ENCODE measurements at regions not wholly inside any gene's neighbourhood (a gene's known extent, or its start where the extent isn't known, plus 50 kb on each side); places are given as distances from the start of the nearest gene placed in this dataset.
"Not testable (repeated sequence)": the region's sequence is repeated elsewhere in the genome, so short reads cannot be mapped to it uniquely, and the experiment has no call there.

GRCh38 chr7:120066898-120067297 is 206.1 kb upstream of the KCND2 start:
- not testable (repeated sequence) for H3K4me1 Mint-ChIP-seq; H3K36me3 Mint-ChIP-seq; ATAC-seq; H3K27ac Mint-ChIP-seq; DNase-seq (ENCODE audit: low spot score in 2 of 2); H3K4me3 Mint-ChIP-seq
- peaks cover 19% of the 10 kb centered on the region for H3K9me3 Mint-ChIP-seq

- DNase-seq (ENCODE audit: low spot score in 2 of 2) (no peak), ATAC-seq (no peak)
- Mint-ChIP-seq H3K4me1 (no peaks in the 10 kb centered on the region), H3K36me3 (no peaks in the 10 kb centered on the region), H3K27ac (no peak overlapping the region), H3K4me3 (no peak overlapping the region), H3K9me3 (peaks cover 26% of the 10 kb centered on the region)
These were observed 202.8 kb upstream of the KCND2 start for GRCh38 chr7:120070201-120070600.

DNA sequence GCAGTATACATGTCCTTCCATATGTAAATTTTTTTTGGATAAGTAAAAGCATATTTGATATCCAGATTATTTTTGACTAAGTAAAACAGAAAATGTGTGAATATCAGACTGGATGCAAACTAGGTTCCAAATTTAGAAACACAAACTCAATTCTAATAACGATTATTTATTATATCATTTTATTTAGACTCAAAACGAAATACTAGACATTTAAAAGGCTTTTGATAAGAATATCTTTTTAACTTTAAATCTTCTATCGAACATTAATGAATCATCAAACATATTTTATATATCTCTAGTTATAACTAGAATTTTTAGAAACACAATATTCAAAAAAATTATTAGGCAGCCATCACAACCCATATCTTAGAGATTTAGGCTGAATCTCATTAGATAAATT is 195.2 kb upstream of the KCND2 start:
- H3K9me3 Mint-ChIP-seq, result peaks cover 20% of the 10 kb centered on the region
- H3K27ac Mint-ChIP-seq, result no peak overlapping the region
- no peak for ATAC-seq
- no peaks in the 10 kb centered on the region for H3K4me1 Mint-ChIP-seq
- H3K36me3 Mint-ChIP-seq, result no peaks in the 10 kb centered on the region
- no peak overlapping the region for H3K4me3 Mint-ChIP-seq
- DNase-seq (ENCODE audit: low spot score in 2 of 2), result no peak

DNA sequence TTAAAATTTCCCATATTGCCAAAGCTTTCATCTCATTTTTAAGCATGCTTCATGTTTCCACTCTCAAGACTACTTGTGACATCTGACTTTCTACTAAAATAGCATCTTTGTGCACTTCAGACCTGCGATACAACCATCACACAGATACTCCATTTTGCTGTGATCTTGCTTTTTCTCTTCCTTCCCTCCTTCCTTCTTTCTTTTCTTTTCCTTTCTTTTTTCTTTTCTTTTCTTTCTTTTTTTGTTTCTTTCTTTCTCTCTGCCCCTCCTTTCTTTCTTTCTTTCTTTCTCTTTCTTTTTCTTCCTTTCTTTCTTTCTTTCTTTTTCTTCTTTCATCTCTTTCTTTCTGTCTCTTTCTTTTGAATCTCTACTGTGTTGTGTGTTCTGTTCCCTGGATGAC is 194.0 kb upstream of the KCND2 start:
- no peak overlapping the region for H3K4me3 Mint-ChIP-seq
- no peak overlapping the region for H3K27ac Mint-ChIP-seq
- DNase-seq (ENCODE audit: low spot score in 2 of 2) (no peak), ATAC-seq (no peak)
- no peaks in the 10 kb centered on the region for H3K36me3 Mint-ChIP-seq
- peaks cover 23% of the 10 kb centered on the region for H3K9me3 Mint-ChIP-seq
- no peaks in the 10 kb centered on the region for H3K4me1 Mint-ChIP-seq

GRCh38 chr7:120079704-120080103 is 193.3 kb upstream of the KCND2 start:
- H3K9me3 Mint-ChIP-seq, result peaks cover 27% of the 10 kb centered on the region
- DNase-seq (ENCODE audit: low spot score in 2 of 2), result no peak
- no peaks in the 10 kb centered on the region for H3K36me3 Mint-ChIP-seq
- no peak overlapping the region for H3K4me3 Mint-ChIP-seq
- ATAC-seq, result no peak
- no peaks in the 10 kb centered on the region for H3K4me1 Mint-ChIP-seq
- no peak overlapping the region for H3K27ac Mint-ChIP-seq

DNA sequence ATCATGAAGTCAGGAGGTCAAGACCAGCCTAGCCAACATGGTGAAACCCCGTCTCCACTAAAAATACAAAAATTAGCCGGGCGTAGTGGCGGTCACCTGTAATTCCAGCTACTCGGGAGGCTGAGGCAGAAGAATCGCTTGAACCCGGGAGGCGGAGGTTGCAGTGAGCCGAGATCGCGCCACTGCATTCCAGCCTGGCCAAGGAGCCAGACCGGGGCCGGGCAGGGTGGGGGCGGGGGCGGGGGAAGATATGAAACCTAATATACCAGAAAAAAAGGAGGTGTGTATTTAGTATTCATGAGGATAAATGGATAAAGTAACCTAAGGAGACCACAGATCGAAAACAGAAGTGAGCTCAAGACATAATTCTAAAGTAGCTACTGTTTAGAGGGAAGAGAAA is 186.5 kb upstream of the KCND2 start:
- peaks cover 32% of the 10 kb centered on the region for H3K9me3 Mint-ChIP-seq
- not testable (repeated sequence) for ATAC-seq; H3K4me1 Mint-ChIP-seq; H3K4me3 Mint-ChIP-seq; DNase-seq (ENCODE audit: low spot score in 2 of 2); H3K36me3 Mint-ChIP-seq; H3K27ac Mint-ChIP-seq

DNA sequence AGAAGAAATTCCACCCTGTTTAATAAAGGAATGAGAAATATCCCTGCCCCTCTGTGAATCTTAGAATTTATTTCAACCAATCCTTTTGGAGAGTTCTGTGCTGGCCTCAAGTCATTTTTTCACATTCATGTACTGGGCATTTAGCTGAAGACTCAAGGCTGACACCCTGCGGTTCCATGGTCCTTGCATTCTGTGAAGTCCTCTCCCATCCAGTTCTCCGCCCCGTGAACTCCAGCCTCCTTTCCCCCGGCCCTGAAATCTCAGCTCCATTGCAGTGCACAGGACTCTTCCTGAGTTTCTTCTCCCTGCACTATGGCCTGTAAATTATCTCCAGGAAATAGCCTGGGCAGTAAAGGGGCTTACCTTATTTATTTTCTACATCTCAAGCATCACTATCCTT is 183.0 kb upstream of the KCND2 start:
- no peak overlapping the region for H3K27ac Mint-ChIP-seq
- H3K4me1 Mint-ChIP-seq, result no peaks in the 10 kb centered on the region
- DNase-seq (ENCODE audit: low spot score in 2 of 2) (no peak), ATAC-seq (no peak)
- peaks cover 22% of the 10 kb centered on the region for H3K9me3 Mint-ChIP-seq
- no peaks in the 10 kb centered on the region for H3K36me3 Mint-ChIP-seq
- H3K4me3 Mint-ChIP-seq, result no peak overlapping the region

DNA sequence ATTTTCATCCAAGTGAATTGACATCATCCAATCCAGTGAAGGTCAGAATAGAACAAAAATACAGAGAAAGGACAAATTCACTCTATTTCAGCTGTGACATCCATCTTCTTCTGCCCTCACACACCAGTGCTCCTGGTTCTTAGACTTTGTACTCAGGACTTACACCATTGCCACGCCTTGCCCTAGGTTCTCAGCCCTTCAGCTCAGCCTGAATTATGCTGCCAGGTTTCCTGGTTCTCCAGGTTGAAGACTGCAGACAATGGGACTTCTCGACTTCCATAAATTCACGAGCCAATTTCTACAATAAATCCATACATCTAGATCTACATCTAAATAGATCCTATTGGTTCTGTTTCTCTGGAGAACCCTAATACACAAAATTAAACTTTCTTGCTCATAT is 181.2 kb upstream of the KCND2 start:
- DNase-seq (ENCODE audit: low spot score in 2 of 2) (no peak), ATAC-seq (no peak)
- H3K27ac Mint-ChIP-seq, result no peak overlapping the region
- no peak overlapping the region for H3K4me3 Mint-ChIP-seq
- no peaks in the 10 kb centered on the region for H3K4me1 Mint-ChIP-seq
- no peaks in the 10 kb centered on the region for H3K36me3 Mint-ChIP-seq
- H3K9me3 Mint-ChIP-seq, result peaks cover 22% of the 10 kb centered on the region

GRCh38 chr7:120097020-120097419 is 176.0 kb upstream of the KCND2 start:
- no peaks in the 10 kb centered on the region for H3K4me1 Mint-ChIP-seq
- H3K9me3 Mint-ChIP-seq, result peaks cover 16% of the 10 kb centered on the region
- H3K36me3 Mint-ChIP-seq, result no peaks in the 10 kb centered on the region
- ATAC-seq, result no peak
- no peak for DNase-seq (ENCODE audit: low spot score in 2 of 2)
- H3K27ac Mint-ChIP-seq, result no peak overlapping the region
- H3K4me3 Mint-ChIP-seq, result no peak overlapping the region

GRCh38 chr7:120097774-120098173 is 175.2 kb upstream of the KCND2 start:
- no peak overlapping the region for H3K27ac Mint-ChIP-seq
- H3K4me1 Mint-ChIP-seq, result no peaks in the 10 kb centered on the region

DNA sequence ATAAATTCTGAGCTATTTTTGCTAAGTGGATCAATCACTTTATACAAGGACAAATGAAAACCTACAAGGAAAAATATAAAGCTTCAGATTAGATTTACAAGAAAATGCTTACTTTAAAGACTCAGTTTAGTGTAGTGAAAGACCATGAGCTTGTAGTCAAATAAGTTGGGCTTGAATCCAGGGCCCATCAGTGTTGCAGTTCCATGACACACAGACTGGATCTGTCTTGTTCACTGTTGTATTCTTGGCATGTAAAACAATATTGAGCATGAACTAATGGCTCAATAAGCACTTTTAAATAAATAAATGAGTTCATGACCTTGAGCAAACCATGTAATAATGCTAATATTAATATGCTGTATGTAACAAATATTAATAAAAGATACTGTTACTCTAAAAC is 164.6 kb upstream of the KCND2 start:
- Mint-ChIP-seq H3K9me3 (peaks cover 17% of the 10 kb centered on the region), H3K4me1 (no peaks in the 10 kb centered on the region), H3K4me3 (no peak overlapping the region), H3K27ac (no peak overlapping the region), H3K36me3 (no peaks in the 10 kb centered on the region)
- ATAC-seq (no peak), DNase-seq (ENCODE audit: low spot score in 2 of 2) (no peak)

More at GRCh38 chr7:120097774-120098173, 175.2 kb upstream of the KCND2 start:
- Mint-ChIP-seq H3K9me3 (peaks cover 16% of the 10 kb centered on the region), H3K4me3 (no peak overlapping the region), H3K36me3 (no peaks in the 10 kb centered on the region)
- DNase-seq (ENCODE audit: low spot score in 2 of 2) (no peak), ATAC-seq (no peak)

DNA sequence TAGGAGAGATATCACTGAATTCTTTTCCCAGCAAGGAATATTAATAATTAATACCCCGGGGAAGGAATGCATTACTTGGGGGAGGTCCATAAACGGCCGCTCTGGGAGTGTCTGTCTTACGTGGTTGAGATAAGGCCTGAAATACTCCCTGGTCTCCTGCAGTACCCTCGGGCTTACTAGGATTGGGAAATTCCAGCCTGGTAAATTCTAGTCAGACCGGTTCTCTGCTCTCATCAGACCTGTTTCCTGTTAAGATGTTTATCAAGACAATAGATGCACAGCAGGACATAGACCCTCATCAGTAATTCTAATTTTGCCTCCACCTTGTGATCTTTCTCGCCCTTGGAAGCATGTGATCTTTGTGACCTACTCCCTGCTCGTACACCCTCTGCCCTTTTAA is 162.8 kb upstream of the KCND2 start:
- Mint-ChIP-seq H3K9me3 (peaks cover 17% of the 10 kb centered on the region), H3K4me3 (no peak overlapping the region), H3K36me3 (no peaks in the 10 kb centered on the region), H3K27ac (no peak overlapping the region), H3K4me1 (no peaks in the 10 kb centered on the region)
- no peak for DNase-seq (ENCODE audit: low spot score in 2 of 2)
- no peak for ATAC-seq

GRCh38 chr7:120114626-120115025 is 158.3 kb upstream of the KCND2 start:
- DNase-seq (ENCODE audit: low spot score in 2 of 2) (no peak), ATAC-seq (no peak)
- H3K4me3 Mint-ChIP-seq, result no peak overlapping the region
- peaks cover 14% of the 10 kb centered on the region for H3K9me3 Mint-ChIP-seq
- H3K27ac Mint-ChIP-seq, result no peak overlapping the region
- H3K36me3 Mint-ChIP-seq, result no peaks in the 10 kb centered on the region
- H3K4me1 Mint-ChIP-seq, result no peaks in the 10 kb centered on the region

DNA sequence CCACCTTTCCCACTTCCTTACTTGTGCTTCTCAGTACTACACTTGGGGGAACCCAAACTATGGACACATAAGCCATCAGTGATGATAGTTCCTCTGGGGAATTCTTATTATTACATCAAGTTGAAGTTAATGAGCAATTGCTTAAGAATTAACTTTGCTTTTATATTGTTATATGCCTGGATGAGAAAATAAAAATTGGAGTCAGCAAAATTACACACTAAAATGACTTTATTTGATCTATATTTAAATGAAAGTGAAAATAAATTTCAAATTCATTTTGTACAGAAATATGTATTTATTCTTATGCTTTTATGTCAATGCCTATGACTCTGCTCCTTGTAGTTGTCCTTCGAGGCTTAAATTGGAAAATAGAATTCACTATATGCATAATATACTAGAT is 149.4 kb upstream of the KCND2 start:
- DNase-seq (ENCODE audit: low spot score in 2 of 2) (no peak), ATAC-seq (no peak)
- no peak overlapping the region for H3K27ac Mint-ChIP-seq
- H3K9me3 Mint-ChIP-seq, result peaks cover 13% of the 10 kb centered on the region
- H3K4me3 Mint-ChIP-seq, result no peak overlapping the region
- H3K4me1 Mint-ChIP-seq, result no peaks in the 10 kb centered on the region
- no peaks in the 10 kb centered on the region for H3K36me3 Mint-ChIP-seq

DNA sequence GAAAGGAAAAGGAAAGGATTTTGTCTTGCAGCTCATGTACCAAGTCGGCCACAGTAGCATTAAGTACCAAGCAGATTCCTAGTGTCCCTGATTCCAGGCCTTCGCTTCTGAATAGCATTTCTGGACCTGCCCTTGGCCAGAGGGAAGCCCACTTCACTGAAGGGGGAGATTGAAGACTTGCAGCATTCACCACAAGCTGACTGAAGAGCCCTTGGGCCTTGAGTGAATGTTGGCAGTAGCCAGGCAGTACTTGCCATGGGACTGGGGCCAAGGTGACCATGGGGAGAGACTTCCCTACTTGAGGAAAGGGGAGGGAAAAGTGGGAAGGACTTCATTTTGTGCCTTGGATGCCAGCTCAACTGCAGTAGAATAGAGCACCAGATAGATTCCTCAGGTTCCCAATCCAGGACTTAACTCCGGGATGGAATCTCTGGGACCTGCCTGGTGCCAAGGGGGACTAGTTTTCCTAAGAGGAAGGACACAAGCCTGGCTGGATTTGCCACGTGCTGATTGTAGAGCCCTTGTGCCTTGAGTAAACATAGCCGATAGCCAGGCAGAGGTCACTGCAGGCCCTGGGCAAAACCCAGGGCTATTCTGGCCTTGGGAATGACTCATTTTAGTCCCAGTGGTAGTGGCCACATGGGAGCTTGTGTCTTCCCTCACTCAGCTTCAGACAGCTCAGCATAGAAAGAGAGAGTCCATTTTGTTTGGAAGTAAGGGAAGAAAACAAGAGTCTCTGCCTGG is 141.7 kb upstream of the KCND2 start:
- no peak for DNase-seq (ENCODE audit: low spot score in 2 of 2)
- Mint-ChIP-seq H3K4me1 (no peaks in the 10 kb centered on the region), H3K27ac (no peak overlapping the region), H3K4me3 (no peak overlapping the region), H3K9me3 (peaks cover 27% of the 10 kb centered on the region), H3K36me3 (no peaks in the 10 kb centered on the region)
- ATAC-seq, result no peak

DNA sequence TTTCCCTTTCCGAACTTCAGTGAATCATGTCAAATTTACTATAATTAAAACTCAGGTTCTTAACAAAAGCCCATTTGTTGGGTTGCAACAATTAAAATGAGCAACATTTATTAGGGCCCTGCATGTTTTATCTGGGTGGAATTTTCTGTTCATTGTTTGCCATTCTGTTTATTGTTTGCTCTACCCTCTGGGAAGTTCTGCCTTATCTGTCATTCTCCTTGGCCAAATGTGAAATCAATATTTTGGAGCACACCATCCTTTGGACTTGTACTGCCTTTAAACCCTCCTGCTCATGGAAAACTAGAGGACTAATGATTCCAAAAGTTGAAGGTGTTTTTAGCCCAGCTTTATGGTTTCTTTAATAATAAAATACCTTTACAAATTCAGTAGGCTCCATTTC is 134.5 kb upstream of the KCND2 start:
- peaks cover 15% of the 10 kb centered on the region for H3K9me3 Mint-ChIP-seq
- DNase-seq (ENCODE audit: low spot score in 2 of 2) (no peak), ATAC-seq (no peak)
- H3K4me3 Mint-ChIP-seq, result no peak overlapping the region
- H3K27ac Mint-ChIP-seq, result no peak overlapping the region
- H3K4me1 Mint-ChIP-seq, result no peaks in the 10 kb centered on the region
- no peaks in the 10 kb centered on the region for H3K36me3 Mint-ChIP-seq

DNA sequence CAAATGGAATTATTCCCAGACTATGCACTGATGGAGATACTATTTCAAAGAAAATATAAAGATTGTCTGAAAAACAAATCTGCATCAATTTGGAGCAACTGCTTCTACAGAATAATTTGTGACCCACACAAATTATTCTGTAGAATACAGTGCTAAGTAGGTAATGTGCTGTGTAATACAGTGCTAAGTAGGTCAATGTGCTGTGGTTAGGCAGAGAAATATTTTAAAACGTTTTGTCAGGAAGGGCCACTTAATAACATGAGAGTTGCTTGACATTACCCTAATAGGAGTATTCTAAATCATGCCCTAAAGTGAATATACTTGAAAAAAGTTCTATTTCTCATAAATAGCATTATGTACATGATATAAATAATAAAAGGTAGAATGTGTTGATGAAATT is 116.5 kb upstream of the KCND2 start:
- Mint-ChIP-seq H3K4me3 (no peak overlapping the region), H3K4me1 (no peaks in the 10 kb centered on the region), H3K27ac (no peak overlapping the region), H3K36me3 (no peaks in the 10 kb centered on the region), H3K9me3 (no peaks in the 10 kb centered on the region)
- DNase-seq (ENCODE audit: low spot score in 2 of 2) (no peak), ATAC-seq (no peak)
